Hepatocyte (in vitro differentiated cells): ENCODE measurements at regions not wholly inside any gene's neighbourhood (a gene's known extent, or its start where the extent isn't known, plus 50 kb on each side); places are given as distances from the start of the nearest gene placed in this dataset.

Source experiments
- EZH2 ChIP-seq: fragments of 200-600 bp; sonication (generic); IDR thresholded peaks from 2 replicates; pipeline ENCODE4 v1.6.1; 2016; ENCODE audit warnings: antibody characterized with exemption, mild to moderate bottlenecking, borderline replicate concordance
- EZH2phosphoT487 ChIP-seq: fragments of 200-600 bp; sonication (generic); IDR thresholded peaks from one replicate; pipeline ENCODE4 v1.6.1; 2018; ENCODE audit warnings: antibody characterized with exemption, mild to moderate bottlenecking, low read depth, moderate library complexity; ENCODE audit not compliant: unreplicated experiment, severe bottlenecking
- TF ChIP-seq, protein P1 (sequence below): fragments of 200-600 bp; sonication (generic); IDR thresholded peaks from 2 replicates; pipeline ENCODE4 v1.5.1; 2016; ENCODE audit warnings: antibody characterized with exemption, mild to moderate bottlenecking; ENCODE audit not compliant: poor library complexity

DNA sequence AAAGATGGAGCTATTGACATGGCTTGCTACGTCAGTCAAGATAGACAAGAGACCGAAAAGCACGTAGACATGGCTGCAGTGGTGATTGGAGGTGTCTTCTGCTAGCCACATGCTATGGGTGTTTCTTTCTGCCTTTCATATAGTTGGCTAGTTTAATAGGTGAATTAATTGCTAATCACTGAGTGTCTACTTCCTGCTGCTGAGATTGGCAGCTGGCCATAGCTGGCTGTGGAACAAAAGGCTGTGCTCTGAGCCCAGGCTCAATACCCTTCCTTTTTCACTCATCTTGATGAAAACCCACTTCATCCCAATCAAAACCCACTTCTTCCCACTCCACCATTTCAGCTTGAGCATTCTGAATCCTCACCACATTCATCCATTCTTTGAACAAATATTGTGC is 221.4 kb upstream of the MAF start:
- TF ChIP-seq, protein P1, sequence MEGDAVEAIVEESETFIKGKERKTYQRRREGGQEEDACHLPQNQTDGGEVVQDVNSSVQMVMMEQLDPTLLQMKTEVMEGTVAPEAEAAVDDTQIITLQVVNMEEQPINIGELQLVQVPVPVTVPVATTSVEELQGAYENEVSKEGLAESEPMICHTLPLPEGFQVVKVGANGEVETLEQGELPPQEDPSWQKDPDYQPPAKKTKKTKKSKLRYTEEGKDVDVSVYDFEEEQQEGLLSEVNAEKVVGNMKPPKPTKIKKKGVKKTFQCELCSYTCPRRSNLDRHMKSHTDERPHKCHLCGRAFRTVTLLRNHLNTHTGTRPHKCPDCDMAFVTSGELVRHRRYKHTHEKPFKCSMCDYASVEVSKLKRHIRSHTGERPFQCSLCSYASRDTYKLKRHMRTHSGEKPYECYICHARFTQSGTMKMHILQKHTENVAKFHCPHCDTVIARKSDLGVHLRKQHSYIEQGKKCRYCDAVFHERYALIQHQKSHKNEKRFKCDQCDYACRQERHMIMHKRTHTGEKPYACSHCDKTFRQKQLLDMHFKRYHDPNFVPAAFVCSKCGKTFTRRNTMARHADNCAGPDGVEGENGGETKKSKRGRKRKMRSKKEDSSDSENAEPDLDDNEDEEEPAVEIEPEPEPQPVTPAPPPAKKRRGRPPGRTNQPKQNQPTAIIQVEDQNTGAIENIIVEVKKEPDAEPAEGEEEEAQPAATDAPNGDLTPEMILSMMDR: no peak
- TF ChIP-seq EZH2 (no peak), EZH2phosphoT487 (no peak)
